ENCODE measurements at regions not wholly inside any gene's neighbourhood (a gene's known extent, or its start where the extent isn't known, plus 50 kb on each side); places are given as distances from the start of the nearest gene placed in this dataset.

- no peak for DNase-seq
These were observed 148.0 kb upstream of the SLC6A11 start for GRCh38 chr3:10667901-10668476.

- DNase-seq: no peak
These were observed 146.5 kb upstream of the SLC6A11 start for GRCh38 chr3:10669490-10670048.

DNA sequence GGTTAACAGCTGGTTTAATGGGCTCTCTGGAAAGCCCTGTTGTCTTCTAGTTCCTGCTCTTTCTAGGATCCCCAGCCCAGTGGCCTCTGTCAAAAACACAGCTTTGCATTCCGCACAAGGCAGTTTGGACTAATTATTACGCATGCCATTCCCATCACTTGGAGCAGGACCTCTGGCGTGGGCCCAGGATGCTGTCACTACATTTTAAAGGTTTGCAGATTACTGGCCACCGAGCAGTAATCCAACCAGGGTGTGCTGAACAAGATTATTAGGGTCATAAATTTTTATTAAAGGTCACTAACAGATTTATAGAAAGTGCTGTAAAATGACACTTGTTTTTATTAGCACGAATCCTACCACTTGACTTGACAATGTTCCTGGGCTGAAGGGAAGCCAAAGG is 143.6 kb upstream of the SLC6A11 start:
- no peak for DNase-seq

GRCh38 chr3:10674578-10674977 is 141.4 kb upstream of the SLC6A11 start:
- no peak for DNase-seq

- DNase-seq: no peak
These were observed 139.1 kb upstream of the SLC6A11 start for GRCh38 chr3:10676905-10677304.

DNA sequence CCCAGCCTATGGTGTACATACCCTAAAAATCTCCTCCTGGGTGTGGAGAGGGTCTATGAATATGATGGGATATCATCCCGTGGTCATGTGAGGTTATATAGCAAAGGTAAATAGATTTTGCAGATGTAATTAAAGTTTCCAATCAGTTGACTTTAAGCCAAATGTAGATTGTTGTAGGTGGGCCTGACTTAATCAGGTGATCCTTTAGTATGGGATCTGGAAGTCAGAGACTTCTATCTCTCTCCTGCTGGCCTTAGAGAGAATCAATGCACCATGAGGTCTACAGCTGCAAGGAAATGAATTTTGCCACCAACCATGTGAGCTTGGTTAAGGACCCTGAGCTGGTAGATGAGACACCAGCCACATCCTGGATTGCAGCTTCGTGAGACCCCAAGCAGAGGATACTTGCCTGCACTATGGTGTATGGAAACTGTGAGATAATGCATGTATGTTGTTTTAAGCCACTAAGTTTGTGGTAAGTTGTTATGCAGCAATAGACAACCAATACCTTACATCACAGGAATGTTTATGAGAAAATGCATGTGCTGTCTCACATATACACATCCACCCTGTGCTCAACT is 137.1 kb upstream of the SLC6A11 start:
- DNase-seq: no peak

- DNase-seq: no peak
These were observed 135.2 kb upstream of the SLC6A11 start for GRCh38 chr3:10680796-10681195.

- DNase-seq: no peak
These were observed 133.3 kb upstream of the SLC6A11 start for GRCh38 chr3:10682692-10683091.

- no peak for DNase-seq
These were observed 132.9 kb upstream of the SLC6A11 start for GRCh38 chr3:10683106-10683505.

DNA sequence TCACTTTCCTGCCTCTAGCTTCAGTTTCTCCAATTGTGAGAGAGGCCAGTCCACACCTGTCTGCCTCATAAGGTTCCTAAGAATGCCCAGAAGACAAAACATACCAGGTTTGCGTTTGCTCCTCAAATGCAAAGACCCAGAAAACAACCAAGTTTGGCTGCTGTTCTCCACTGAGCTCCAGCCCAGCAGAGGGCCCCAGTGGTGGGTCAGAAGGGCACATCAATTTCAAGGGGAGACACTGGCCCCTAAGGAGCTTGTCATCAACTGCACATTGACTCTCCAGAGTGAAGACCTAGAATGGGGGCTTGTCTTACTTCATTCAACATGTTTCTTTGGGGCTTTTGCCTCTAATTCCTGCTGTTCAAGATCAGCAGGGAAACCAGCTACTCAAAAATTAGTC is 127.9 kb upstream of the SLC6A11 start:
- DNase-seq: no peak

- no peak for DNase-seq
These were observed 127.4 kb upstream of the SLC6A11 start for GRCh38 chr3:10688548-10689172.

GRCh38 chr3:10692039-10692622 is 123.9 kb upstream of the SLC6A11 start:
- no peak for DNase-seq

DNA sequence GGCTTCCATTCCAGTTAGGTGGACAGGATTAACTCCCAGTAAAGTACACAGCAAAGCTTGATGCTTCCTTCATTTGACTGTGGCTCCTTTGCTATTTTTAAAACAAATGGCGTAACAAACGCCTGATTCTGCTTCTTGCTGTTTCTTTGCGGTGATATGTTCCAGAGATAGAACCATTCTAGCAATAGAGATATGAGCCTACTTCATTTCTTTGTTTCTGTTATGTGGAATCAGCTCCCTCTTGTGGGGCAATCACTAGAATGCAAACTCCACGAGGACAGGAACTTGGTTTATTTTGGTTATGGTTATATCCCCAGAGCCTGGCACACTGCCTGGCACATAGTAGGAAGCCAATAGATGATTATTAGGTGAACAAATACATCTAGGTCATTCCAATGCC is 122.6 kb upstream of the SLC6A11 start:
- no peak for DNase-seq

DNA sequence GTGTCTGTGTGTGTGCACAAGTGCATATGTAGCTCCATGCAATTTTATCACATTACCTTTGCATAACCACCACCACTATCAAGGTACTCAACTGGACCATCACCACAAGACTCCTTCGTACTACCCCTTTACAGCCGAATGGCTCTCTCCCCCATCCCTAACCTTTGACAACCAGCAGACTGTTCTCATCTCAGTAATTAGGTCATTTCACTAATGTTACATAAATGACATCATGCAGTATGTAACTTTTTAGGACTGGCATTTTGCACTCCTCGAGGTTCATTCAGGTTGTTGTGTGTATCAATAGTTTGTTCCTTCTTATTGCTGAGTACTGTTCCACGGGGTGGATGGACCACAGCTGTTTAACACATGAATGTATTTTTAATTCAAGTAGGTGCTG is 121.8 kb upstream of the SLC6A11 start:
- no peak for DNase-seq

DNA sequence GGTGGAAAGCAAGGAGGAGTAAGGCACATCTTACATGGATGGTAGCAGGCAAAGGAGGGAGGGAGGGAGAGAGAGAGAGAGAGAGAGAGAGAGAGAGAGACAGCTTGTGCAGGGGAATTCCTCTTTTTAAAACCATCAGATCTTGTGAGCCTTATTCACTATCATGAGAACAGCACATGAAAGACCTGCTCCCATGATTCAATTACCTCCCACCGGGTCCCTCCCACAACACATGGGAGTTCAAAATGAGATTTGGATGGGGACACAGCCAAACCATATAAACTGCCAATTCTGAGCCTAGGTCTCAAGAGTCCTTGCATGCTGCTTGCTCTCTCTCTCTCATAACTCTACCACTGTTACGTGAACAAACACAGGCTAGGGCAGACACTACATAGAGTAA is 120.8 kb upstream of the SLC6A11 start:
- DNase-seq: peak; percentile 13

DNA sequence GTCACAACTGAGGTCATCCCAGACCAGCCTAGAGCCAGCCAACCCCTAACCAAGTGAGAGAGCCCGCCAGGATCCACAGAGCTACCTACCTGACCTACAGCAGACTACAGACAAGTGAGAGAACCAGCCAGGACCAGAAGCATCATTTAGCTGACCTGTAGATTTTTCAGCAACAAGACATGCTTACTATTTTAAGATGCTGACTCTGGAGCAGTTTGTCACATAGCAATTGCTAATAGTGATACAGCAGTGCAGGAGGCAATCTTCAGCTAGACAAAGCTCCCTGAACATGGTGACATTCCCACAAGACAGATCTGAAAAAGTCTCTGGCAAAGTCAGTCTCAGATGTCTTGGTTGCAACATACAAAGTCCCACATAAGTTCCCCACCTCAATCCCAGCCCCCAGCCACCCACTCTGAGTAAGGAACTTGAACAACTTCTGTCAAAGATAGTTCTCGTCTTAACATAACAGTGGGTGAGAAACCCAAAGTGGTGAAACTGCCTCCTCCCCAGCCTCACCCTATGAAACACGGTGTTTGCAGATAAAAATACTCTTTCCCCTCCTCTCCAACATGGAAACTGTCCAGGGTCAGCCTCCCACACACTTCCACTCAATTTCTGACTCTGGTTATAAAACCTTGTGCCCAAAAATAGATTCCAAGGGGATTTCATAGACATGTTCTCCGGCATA is 120.3 kb upstream of the SLC6A11 start:
- DNase-seq: no peak

GRCh38 chr3:10697918-10698317 is 118.1 kb upstream of the SLC6A11 start:
- DNase-seq: no peak

- no peak for DNase-seq
These were observed 115.2 kb upstream of the SLC6A11 start for GRCh38 chr3:10700821-10701220.

GRCh38 chr3:10702961-10703740 is 112.9 kb upstream of the SLC6A11 start:
- DNase-seq: no peak

DNA sequence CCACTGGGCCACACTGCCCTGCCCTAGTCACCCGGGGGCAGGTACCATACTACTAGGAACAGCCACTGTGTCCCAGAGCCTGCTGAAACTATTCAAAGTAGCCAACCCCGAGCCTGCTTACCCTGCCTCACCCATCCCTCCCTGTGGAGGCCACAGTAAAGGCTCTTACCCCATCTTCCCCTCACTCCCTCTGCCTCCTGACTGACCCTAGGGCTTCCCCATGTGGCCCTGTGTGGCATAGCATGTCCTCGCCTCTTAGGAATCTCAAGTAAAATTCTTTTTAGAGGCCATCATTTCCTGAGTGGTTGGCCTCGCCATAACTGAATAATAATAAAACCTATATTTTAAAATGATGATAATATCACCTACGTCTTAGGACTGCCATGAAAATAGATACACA is 112.2 kb upstream of the SLC6A11 start:
- DNase-seq: peak; percentile 23

DNA sequence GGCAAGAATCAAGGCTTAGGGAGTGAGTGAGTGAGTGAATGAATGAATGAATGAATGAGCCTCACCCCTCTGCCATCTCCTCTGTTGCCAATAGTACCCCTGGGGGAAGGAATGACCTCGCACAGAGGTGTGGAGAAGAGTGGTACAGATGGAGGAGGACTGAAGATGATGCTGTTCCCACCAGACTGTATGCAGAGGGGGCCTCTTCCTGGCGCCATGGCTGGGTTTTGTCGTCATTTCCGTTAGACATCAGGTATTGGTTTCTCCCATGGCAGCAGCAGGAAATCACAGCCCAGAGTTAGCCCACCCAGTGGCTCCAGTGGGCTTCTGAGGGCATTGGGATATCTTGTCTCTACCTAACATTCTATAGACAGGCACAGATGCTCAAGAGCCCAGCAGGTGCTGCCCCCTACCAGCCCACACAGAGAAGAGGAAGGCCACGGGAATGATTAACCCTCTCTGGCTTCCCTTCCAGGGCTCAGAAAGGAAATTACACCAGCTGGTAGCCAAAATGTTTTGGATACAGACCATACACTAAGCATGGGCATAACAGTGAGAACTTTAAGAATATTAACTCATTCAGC is 109.8 kb upstream of the SLC6A11 start:
- DNase-seq: no peak

- DNase-seq: no peak
These were observed 109.2 kb upstream of the SLC6A11 start for GRCh38 chr3:10706740-10707399.

All from NCI-H2029 (cell line).